ENCODE measurements at regions not wholly inside any gene's neighbourhood (a gene's known extent, or its start where the extent isn't known, plus 50 kb on each side); places are given as distances from the start of the nearest gene placed in this dataset.

DNA sequence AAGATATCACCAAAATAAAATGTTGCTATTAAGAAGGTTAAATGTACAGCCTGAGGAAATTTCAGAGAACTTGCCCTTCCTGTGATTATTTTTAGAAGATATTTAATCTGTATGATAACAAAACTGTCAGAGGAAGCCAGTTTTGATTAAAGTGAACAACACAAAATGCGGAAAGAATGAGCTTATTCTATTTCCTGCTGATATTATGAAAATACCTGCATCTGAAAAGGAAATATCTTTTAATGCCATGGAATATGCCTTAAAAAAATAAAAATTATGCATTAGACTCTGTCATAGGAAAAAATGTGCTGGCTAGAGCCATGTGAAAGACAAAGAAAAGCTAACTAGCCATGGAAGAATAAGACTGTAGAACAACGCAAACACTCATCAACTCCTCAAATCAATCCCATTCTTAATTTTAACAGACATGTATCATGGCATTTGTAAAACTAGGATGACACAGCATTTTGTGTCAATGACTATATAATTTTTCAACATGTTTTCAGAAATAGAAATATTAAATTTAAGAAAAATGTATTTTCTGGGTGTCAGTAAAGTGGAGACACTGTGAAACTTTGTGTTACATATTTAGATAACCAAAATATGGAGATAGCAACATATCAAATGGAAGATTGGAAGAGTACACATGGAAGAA, 1768.2 kb downstream of the SUCLG1 start:
- no peaks in the 10 kb centered on the region for H3K4me1 ChIP-seq
- no peaks in the 10 kb centered on the region for H3K27me3 ChIP-seq
- no peak overlapping the region for H3K27ac ChIP-seq
- H3K4me3 ChIP-seq: no peak overlapping the region
- TF ChIP-seq EP300 (IDR thresholded peaks at IDR 0.05) (no peak), POLR2A (IDR thresholded peaks at IDR 0.05) (no peak), POLR2AphosphoS5 (IDR thresholded peaks at IDR 0.05) (no peak)
- TF ChIP-seq, protein P1, sequence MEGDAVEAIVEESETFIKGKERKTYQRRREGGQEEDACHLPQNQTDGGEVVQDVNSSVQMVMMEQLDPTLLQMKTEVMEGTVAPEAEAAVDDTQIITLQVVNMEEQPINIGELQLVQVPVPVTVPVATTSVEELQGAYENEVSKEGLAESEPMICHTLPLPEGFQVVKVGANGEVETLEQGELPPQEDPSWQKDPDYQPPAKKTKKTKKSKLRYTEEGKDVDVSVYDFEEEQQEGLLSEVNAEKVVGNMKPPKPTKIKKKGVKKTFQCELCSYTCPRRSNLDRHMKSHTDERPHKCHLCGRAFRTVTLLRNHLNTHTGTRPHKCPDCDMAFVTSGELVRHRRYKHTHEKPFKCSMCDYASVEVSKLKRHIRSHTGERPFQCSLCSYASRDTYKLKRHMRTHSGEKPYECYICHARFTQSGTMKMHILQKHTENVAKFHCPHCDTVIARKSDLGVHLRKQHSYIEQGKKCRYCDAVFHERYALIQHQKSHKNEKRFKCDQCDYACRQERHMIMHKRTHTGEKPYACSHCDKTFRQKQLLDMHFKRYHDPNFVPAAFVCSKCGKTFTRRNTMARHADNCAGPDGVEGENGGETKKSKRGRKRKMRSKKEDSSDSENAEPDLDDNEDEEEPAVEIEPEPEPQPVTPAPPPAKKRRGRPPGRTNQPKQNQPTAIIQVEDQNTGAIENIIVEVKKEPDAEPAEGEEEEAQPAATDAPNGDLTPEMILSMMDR (IDR thresholded peaks at IDR 0.05): no peak
- ATAC-seq (ENCODE audit: low FRiP score in 2 of 2) (no peak), DNase-seq (no peak)
- no peaks in the 10 kb centered on the region for H3K36me3 ChIP-seq
- WGBS, 2 donors: 53 to 76% methylated on average over 2 of the region's 2 CpGs
- no peaks in the 10 kb centered on the region for H3K9me3 ChIP-seq

DNA sequence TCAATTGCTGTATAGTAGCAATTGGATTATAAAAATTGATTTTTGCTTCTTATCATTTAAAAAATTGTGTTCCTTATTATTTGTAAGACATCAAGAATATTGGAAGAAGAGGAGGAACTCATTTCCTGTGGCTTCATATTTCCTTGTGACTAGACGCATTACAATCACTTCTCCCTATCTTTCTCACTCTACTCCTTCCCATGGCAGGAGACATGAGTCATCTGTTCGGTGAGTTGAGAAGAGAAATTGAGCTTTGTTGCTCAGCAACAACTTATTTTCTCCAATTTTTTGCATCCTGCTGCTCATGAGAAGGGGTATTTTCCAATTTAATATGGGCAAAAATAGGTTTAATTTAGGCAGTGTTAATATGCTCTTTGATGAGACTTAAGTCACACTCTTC, 1783.9 kb downstream of the SUCLG1 start:
- Histone ChIP-seq H3K27ac (no peak overlapping the region), H3K36me3 (no peaks in the 10 kb centered on the region), H3K4me3 (no peak overlapping the region), H3K9me3 (no peaks in the 10 kb centered on the region), H3K27me3 (no peaks in the 10 kb centered on the region), H3K4me1 (no peaks in the 10 kb centered on the region)
- ATAC-seq (ENCODE audit: low FRiP score in 2 of 2) (no peak), DNase-seq (no peak)
- 58 to 71% methylated on average over 2 of the region's 2 CpGs for WGBS, 2 donors
- TF ChIP-seq EP300 (IDR thresholded peaks at IDR 0.05) (no peak), POLR2AphosphoS5 (IDR thresholded peaks at IDR 0.05) (no peak), POLR2A (IDR thresholded peaks at IDR 0.05) (no peak)
- TF ChIP-seq, protein P1 (IDR thresholded peaks at IDR 0.05): no peak

DNA sequence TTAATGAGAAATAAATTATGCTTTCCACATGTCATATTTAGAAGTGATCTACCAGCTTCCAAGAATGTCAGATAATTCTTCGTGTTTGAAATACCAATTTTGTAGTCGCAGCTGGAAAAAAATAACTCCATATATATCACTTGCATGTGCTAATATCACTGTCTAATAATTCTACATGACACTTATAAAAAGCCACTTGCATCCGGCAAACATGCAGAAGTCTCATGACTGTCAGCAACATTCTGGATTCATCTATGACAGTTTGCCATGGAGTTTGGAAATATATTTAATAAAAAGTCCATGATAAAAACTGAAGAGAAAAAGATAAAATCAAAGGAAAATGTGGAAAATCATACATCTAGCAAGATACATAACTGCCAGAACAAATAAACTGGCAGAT, 1784.4 kb downstream of the SUCLG1 start:
- no peak for DNase-seq
- Histone ChIP-seq H3K9me3 (no peaks in the 10 kb centered on the region), H3K4me3 (no peak overlapping the region), H3K27me3 (no peaks in the 10 kb centered on the region), H3K4me1 (no peaks in the 10 kb centered on the region), H3K36me3 (no peaks in the 10 kb centered on the region), H3K27ac (no peak overlapping the region)
- 65 to 75% methylated on average over 3 of the region's 3 CpGs for WGBS, 2 donors
- TF ChIP-seq EP300 (IDR thresholded peaks at IDR 0.05) (no peak), POLR2AphosphoS5 (IDR thresholded peaks at IDR 0.05) (no peak), POLR2A (IDR thresholded peaks at IDR 0.05) (no peak)
- TF ChIP-seq, protein P1 (IDR thresholded peaks at IDR 0.05): no peak
- no peak for ATAC-seq (ENCODE audit: low FRiP score in 2 of 2)

DNA sequence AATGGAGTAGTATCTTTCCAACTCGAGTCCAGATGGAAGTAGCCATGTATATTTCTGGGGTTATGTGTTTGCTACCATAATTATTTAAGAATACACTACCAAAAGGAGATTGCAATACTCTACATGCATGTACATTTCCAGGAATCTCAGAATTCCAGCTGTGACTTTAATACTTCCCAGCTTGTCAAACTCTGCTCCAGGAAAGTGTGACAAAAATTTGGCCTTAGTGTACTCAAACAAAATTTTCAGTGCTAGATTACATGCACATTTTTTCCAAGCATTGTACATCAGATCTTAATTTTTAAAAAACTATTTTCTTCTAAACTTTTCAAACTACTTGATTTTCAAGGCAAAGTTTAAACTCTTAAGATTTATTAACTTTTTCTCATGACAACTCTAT, 1791.6 kb downstream of the SUCLG1 start:
- ATAC-seq (ENCODE audit: low FRiP score in 2 of 2): no peak
- WGBS, 2 donors: 67 to 74% methylated on average over 1 of the region's 1 CpG
- TF ChIP-seq EP300 (IDR thresholded peaks at IDR 0.05): no peak
- TF ChIP-seq POLR2A (IDR thresholded peaks at IDR 0.05): no peak
- no peak for TF ChIP-seq POLR2AphosphoS5 (IDR thresholded peaks at IDR 0.05)
- TF ChIP-seq, protein P1 (IDR thresholded peaks at IDR 0.05): no peak

DNA sequence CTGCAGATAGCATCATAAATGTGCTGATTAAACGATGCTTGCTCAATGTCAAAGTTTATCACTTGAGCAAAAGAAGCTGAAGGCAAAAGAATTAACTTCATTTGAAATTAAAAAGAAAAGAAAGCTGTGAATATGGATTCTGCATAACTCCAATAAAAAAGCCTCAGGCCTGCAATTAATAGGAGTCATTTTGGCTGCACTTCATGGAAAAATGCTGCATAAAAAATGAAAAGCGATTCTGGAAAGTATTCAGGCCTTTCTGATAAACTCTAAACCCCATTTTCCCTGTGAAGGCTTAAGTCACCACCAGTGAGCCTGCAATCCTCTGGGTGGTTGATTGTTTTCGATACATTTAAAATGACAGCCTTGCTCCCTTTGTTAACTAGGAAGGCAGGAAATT, 1793.4 kb downstream of the SUCLG1 start:
- H3K36me3 ChIP-seq: no peaks in the 10 kb centered on the region
- 69 to 85% methylated on average over 3 of the region's 3 CpGs for WGBS, 2 donors
- ATAC-seq (ENCODE audit: low FRiP score in 2 of 2): no peak
- no peaks in the 10 kb centered on the region for H3K27me3 ChIP-seq
- H3K27ac ChIP-seq: no peak overlapping the region
- TF ChIP-seq, protein P1 (IDR thresholded peaks at IDR 0.05): no peak
- TF ChIP-seq POLR2A (IDR thresholded peaks at IDR 0.05) (no peak), EP300 (IDR thresholded peaks at IDR 0.05) (no peak), POLR2AphosphoS5 (IDR thresholded peaks at IDR 0.05) (no peak)
- H3K4me3 ChIP-seq: no peak overlapping the region
- no peak for DNase-seq
- H3K4me1 ChIP-seq: no peaks in the 10 kb centered on the region
- H3K9me3 ChIP-seq: no peaks in the 10 kb centered on the region

More for the DNA sequence above, 1791.6 kb downstream of the SUCLG1 start:
- no peak overlapping the region for H3K27ac ChIP-seq
- DNase-seq: no peak
- H3K9me3 ChIP-seq: no peaks in the 10 kb centered on the region
- no peak overlapping the region for H3K4me3 ChIP-seq
- H3K27me3 ChIP-seq: no peaks in the 10 kb centered on the region
- H3K4me1 ChIP-seq: no peaks in the 10 kb centered on the region
- no peaks in the 10 kb centered on the region for H3K36me3 ChIP-seq

Data from upper lobe of left lung (tissue), 6 donors.